GM18870 (cell line): ENCODE measurements at regions not wholly inside any gene's neighbourhood (a gene's known extent, or its start where the extent isn't known, plus 50 kb on each side); places are given as distances from the start of the nearest gene placed in this dataset.
"Not testable (repeated sequence)": the region's sequence is repeated elsewhere in the genome, so short reads cannot be mapped to it uniquely, and the experiment has no call there.

ENCODE experiments used
- ATAC-seq: cut with Tn5 transposase; IDR thresholded peaks from one replicate; pipeline ENCODE4 v1.9.1; 2021; ENCODE audit warnings: moderate library complexity; ENCODE audit not compliant: unreplicated experiment

DNA sequence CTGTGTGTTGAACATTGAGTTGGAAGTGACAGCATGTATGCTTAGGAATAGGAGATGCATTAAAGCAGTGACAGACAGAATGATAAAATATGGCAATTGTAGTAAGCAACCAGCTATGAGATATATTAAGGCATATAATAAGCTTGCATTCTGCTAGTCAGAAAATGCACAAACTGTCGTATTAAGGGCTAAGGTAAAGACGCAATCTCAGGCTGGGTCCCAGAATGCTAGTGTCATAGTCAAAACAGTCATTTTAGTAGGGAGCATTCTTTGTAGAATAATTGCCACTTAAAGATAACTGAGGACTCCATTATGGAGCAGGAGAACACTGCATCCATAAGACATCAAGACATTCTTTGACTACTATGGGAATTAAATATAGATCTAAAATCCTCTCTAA lies 1369.7 kb upstream of the C9orf72 start:
- ATAC-seq: no peak

DNA sequence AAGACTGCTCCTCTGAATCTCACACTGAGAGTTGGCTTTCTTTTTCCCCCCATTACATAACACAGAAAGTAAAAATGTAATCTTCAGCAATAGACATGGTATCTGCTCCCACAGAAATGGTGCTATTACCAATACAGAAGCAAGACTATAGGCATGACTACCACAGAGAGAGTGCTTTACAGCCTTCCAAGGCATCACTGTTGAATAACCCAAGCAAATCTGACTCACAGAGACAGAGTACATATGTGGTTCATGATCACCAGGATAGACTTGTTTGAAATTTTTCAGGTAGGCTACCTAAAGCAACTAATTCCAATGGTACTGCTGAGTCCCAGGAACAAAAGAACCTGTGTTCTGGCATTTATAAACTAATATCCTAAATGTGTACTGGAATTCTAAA lies 1373.4 kb upstream of the C9orf72 start:
- no peak for ATAC-seq

DNA sequence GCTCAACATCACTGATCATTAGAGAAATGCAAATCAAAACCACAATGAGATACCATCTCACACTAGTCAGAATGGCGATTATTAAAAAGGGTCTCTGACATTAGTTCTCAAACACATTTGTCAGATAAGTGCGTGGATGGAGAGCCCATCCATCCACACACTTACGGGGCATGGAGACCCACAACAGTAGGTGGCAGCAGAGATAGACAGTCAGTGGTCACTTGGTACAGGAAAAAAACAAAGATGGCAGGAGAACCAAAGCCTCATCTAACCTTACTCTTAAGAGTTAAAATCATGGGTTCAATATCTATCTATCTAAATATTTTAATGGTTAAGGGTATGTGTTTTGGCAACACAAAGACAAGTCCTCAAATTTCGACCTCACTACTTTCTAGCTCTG lies 1378.7 kb upstream of the C9orf72 start:
- ATAC-seq: no peak

DNA sequence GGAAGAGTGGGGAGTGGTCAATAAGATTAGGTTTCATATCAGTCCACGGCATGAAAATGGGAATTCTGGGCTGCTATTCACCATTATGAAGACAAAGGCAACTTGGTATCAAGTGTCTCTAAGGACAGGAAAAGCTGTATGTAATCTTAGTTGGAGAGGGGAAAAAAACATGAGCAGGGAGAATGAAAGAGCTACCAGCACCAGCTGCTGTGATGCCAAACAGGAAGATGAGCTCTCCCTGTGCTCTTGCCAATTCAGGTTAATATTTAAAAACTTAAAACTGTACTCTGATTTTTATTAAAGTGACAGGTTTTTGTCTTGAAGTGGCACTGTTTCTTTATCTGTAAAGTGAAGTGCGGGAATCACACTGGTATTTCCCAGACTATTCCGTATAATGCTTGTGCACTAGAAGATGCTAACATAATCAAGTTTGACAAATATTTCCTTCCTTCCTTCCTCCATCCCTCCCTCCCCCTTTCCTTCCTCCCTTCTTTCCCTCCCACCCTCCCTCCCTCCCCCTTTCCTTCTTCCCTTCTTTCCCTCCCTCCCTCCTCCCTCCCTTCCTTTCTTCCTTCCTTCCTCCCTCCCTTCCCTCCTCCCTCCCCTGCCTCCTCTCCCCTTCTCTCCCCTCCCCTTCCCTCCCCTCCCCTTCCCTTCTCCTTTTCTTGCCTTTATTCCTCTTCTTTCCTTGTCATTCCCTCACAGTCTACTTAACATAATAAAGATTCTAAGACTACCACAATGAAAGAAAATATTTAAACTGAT lies 1383.0 kb upstream of the C9orf72 start:
- no peak for ATAC-seq

DNA sequence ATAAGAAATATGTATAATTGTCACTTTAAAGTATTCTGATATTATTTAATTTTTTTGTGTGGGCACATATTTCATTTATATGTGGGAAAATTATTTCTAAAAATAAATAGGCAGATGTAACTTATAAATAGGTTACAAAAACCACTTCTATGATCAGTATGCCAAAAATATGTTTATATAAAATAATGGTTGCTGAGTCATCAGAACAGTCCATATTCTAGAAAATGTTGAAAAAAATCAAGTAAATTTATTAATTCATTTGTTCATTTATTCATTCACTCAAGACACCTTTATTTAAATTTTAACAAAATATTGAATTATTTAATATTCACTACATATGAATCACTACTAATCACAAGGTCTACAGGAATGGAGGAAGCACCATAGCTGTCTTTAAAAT lies 1387.3 kb upstream of the C9orf72 start:
- no peak for ATAC-seq

DNA sequence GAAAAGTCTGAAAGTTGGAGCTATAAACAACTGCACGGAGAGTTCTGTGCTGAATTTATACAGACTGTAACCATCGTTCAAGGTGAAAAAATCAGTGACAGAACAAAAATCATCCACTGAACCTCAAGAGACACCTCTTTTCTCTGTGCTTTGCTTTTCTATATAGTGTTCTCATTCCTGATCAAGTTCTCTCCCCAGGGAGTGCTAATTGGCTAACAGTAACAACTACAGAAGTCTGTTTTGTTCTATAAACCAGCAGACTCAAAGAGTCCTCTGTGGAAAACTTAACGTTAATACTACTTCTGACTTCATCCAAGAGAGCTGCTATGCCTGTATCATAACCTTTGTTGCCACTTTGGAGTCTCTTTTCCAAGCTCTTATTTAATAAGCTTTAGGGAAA lies 1388.3 kb upstream of the C9orf72 start:
- no peak for ATAC-seq

DNA sequence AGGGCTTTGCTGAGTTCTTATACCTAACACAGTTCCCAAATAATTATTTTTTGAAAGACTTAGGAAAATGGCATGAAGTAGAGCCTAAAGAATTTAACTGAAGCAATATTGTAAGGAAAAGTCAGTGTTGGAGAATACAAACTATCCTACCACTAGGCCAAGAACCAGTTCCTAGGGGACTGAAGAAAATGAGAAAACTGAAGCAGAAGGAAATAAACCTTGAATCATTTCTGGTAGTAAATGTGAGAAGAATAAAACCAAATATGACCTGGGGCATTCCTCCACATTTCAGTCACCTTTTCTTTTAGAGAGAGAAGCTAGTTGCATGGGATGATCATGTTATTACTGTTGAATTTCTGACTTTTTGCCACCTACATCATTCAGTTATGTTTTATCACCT lies 1393.9 kb upstream of the C9orf72 start:
- no peak for ATAC-seq

DNA sequence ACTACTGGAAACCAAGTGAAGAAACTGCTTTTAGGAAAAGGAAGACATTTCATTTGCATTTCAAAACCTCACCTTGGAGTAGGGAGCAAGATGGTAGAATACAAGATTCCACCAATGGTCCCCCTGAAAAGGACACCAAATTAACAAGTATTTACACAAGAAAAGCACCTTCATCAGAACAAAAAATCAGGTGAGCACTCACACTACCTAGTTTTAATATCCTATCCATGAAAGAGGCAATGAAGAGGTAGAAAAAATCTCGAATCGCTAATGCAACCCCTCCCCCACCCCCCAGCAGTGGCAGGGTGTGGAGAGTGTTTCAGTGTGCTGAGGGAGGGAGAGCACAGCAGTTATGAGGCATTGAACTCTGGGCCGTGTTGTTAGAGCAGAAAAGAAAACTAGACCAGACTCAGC lies 1397.0 kb upstream of the C9orf72 start:
- ATAC-seq: no peak

DNA sequence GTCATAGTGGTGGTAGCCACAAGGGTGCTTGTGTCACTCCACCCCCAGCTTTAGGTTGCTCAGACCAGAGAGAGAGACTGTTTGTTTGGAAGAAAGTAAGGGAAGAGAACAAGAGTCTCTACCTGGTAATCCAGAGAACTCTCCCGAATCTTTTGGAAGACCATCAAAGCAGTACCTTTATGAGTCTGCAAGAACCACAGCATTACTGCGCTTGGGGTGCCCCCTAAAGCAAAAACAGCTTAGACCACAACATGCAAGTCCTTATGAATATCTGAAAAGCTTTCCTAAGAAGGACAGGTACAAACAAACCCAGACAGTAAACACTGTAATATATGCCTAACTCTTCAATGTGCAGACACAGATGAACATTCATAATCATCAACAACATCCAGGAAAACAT lies 1398.6 kb upstream of the C9orf72 start:
- ATAC-seq: no peak

DNA sequence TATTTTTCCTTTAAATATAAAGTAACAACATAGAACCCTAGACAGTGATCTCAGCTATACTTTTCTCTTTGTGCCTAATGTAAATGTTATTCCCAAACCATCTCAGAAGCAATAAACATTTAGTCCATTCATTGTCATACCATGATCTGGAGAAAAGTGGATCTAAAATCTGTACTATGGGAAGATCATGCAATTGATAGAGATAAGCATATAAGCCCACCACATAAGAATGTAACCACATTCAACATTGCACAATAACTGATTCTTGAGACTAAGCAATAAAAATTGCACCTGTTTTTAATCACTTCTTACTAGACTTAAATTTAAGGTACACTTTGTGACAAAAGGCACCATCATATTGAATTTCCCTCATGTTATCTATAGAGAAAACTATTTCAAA lies 1403.0 kb upstream of the C9orf72 start:
- ATAC-seq: no peak

DNA sequence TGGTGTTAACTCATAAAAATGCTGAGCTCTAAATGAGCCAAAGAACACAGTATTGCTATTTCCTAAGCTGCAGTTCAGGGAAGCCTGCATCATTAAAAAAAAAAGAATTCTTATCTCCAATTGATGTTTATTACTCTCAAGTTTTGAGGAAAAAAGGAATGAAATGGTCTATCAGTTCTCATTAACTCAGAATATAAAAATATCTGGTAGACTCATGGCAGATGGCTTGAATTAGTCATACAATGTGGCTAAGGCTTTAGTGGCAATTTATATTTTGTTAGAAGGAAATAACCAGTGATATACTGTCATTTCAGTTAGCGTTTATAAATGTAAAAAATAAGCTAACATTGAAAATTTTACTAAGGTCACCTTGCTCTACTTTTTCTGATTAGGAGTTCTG lies 1403.4 kb upstream of the C9orf72 start:
- no peak for ATAC-seq

DNA sequence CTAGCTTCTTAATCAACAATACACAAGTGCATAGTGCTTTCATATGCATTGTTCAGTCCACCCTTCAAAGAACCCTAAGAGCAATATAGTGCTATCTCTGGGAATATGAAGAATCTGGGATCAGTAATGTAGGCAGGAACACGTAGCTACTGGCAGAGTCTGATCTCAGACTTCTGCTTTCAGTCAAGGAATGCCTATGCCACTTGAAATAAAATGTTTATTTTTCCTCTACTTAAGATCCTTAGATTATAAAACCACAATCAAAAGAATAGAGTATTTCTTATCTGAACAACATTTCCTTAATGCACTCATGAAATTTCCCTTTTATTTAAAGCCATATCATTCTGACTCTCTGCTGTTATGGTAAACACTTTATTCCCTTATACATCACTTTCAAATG lies 1407.8 kb upstream of the C9orf72 start:
- no peak for ATAC-seq

DNA sequence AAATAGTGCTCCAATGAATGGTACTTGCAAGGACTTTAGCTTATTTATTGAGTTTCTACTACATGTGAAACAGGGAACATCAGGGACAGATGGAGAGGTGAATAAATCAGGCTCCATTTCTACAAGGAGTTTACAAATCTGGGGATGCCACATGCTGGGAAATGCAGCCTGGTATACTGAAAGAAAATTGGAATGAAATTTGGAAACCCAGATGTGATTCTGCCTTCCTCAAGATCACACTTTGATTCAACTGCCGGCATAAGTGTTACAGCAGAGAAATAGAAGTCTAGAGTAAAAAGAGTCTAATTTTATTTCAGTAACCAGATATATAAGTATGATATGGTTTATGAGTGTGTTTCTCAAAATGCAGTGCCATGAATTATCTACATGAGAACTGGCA lies 1408.4 kb upstream of the C9orf72 start:
- ATAC-seq: no peak

DNA sequence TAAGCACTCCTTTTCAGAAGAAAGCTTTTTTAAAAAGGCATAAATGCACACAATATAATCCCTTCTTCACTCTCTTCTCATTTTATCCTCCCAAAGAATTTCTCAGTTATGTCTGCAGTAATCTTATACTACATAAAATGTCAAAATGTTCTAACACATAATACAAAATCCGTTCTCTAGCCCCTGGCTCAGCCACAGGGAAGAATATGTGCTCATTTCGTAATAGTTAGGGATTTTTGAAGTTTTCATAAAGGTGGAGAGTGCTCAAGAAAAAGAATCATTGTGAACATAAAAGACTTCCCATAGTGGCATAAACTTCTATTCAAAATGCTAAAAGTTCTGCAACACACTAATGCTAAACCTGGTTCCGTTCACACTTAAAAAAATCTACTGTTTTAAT lies 1410.7 kb upstream of the C9orf72 start:
- no peak for ATAC-seq

DNA sequence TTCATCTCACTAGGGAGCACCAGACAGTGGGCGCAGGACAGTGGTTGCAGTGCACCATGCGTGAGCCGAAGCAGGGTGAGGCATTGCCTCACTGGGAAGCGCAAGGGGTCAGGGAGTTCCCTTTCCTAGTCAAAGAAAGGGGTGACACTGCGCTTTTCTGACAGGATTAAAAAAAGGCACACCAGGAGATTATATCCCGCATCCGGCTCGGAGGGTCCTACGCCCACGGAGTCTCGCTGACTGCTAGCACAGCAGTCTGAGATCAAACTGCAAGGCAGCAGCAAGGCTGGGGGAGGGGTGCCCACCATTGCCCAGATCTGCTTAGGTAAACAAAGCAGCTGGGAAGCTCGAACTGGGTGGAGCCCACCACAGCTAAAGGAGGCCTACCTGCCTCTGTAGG lies 1416.7 kb upstream of the C9orf72 start:
- not testable (repeated sequence) for ATAC-seq

DNA sequence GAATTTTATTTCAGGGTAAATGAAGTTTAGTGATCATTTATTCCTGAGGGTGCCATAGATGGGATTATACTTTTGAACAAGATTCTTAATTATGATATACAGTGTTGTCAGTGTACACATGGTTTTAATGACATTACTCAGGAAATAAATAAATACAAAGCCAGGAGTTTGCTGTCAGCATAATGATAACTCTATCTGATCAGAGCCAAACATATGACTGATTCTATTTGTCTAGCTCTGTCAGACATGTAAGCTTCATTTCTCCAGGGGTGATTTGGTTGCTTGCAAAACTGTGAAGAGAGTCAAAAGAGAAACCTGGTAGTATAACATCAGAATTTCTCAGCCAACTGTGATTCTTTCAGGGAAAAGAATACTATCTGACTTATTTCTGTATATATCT lies 1425.8 kb upstream of the C9orf72 start:
- ATAC-seq: no peak

DNA sequence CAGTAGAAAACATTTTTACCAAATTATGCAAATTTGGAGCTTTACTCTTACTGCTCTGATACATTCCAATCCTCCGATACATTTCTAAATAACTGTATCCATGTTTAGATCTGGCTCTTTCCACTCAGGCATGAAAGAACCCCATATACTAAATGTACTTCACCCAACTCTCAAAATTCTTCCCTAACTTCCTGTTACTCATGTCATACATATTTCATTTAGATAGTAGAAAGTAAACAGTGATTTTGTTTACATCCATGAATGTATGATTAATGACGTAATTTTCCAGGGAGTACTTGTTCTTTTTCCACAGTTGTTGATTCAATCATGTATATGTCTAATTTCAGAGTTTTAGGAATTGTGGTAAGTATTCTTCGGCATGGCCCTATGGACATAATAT lies 1426.5 kb upstream of the C9orf72 start:
- no peak for ATAC-seq

DNA sequence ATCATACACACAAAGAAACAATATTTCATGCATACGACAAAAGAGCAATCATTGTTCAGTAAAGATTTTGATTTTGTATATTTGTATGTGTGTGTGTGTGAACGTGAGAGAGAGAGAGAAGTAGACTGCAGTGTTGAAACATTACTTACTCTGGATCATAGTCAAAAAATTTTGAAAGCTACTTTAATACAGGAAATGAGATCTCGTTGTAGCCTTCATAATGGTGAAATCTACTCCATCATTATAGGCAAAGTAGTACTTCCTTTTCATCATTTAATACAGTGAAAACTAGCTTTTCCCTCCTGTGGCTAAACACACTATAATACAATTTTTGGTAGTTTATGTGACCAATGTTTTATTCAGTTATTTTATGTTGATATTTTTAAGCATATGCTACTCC lies 1427.7 kb upstream of the C9orf72 start:
- ATAC-seq: no peak

DNA sequence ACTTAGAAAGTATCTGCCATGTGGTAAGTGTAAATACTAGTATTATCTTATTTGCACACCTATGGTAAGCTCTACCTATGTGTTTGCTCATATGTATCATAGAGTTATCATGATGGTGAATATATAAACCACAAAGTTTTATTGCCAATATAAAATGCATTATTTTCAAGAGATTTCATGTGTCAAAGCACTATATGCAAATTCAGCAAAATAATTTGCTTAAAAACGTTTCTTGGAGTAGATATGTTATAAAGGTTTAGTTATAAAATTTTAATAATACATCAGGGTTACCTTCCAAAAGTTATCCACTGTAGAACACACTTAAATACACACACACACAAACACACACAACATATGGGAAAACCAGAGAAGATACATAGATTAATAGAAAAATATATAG lies 1431.7 kb upstream of the C9orf72 start:
- no peak for ATAC-seq

DNA sequence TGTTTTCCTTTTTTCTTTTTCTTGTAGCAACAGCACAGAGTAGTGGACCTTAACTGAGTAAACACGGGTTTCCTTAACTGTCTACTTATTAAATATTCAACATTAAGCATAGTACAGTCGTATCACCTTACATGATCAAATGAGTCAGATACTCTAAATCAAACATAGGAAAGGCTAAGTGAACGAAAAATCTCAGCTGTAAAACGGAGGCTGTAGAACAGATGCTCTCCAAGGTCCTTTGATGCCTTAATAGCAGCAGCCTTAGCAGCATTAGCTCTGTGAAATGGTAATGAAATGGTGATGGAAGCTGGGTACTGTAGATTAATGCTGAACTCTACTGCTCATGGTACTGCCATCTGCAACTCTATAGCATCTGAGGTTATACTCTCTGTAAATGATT lies 1433.3 kb upstream of the C9orf72 start:
- no peak for ATAC-seq

DNA sequence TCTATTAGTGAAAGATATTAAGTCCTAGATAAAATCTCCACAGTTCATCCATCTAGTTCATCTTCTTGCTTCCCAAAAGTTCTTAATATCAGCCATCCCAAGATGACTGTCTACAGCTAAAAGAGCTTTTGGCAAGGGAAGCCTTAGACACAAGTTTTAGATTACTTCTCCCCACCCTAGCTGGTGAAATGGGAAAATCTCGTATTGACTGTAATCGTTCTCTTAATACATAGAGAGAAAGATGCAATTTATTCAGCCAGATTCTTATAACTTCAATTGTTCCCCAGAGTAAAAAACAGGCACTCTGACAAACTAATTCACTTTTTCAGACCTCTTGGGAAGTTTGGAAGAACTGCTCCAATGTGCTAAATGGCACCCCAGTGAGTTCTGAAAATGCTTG lies 1439.6 kb upstream of the C9orf72 start:
- ATAC-seq: no peak

DNA sequence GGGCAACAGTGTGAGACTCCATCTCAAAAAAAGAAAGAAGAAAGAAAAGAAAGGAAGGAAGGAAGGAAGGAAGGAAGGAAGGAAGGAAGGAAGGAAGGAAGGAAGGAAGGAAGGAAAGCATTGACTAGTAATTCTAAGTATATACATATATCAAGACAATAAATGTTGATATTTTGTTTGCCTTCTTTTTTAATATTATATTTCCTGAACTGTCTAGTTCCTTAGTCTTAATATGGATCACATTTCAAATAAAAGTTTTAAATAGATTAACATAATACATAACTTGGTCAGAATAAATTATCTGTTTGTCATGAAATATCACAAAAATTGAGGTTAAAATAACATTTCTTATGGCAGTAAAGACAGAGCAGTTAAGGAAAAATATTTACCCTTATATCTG lies 1448.4 kb upstream of the C9orf72 start:
- ATAC-seq: no peak

DNA sequence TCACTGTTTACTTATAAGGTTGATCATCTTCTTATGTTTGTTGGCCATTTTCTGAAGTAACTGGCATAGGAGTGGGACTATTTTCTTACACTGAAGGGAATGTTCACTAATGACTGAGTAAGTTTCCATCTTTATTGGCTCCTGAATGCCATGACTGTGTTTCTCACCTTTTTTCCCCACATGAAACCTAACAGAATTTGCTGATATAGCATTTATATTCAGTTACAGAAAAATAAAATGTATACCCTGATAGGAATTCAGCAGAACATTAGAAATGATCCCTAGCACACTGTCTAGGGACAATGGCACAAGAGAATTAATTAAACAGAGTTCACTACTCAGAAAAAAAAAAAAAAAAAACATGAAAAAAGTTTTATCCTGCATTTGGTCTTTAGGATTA lies 1465.1 kb upstream of the C9orf72 start:
- no peak for ATAC-seq
